HEK293 (cell line): ENCODE measurements at regions not wholly inside any gene's neighbourhood (a gene's known extent, or its start where the extent isn't known, plus 50 kb on each side); places are given as distances from the start of the nearest gene placed in this dataset.

Experiments
- KLF7 ChIP-seq: fragments of 450-650 bp; formaldehyde crosslinking; IDR thresholded peaks from 2 replicates; pipeline ENCODE4 v1.5.1; 2016; ENCODE audit warnings: missing biosample characterization, missing genetic modification characterization, borderline replicate concordance
- PRDM1 ChIP-seq: fragments of 450-650 bp; formaldehyde crosslinking; IDR thresholded peaks from 2 replicates; pipeline ENCODE4; 2016; ENCODE audit warnings: missing biosample characterization, missing genetic modification characterization
- PRDM2 ChIP-seq: fragments of 450-650 bp; formaldehyde crosslinking; IDR thresholded peaks from 2 replicates; pipeline ENCODE4 v1.5.1; 2016; ENCODE audit warnings: missing biosample characterization, missing genetic modification characterization, borderline replicate concordance
- TRIM28 ChIP-seq: IDR thresholded peaks from 2 replicates; pipeline ENCODE4 v1.6.1; 2011; ENCODE audit warnings: low read length, control low read depth, borderline replicate concordance
- ZBTB17 ChIP-seq: fragments of 450-650 bp; formaldehyde crosslinking; IDR thresholded peaks from 2 replicates; pipeline ENCODE4 v1.5.1; 2016; ENCODE audit warnings: missing biosample characterization, missing genetic modification characterization
- ZBTB48 ChIP-seq: fragments of 450-650 bp; formaldehyde crosslinking; IDR thresholded peaks from 2 replicates; pipeline ENCODE4 v1.5.1; 2016; ENCODE audit warnings: missing biosample characterization, missing genetic modification characterization
- ZEB2 ChIP-seq: fragments of 450-650 bp; formaldehyde crosslinking; IDR thresholded peaks from 2 replicates; pipeline ENCODE4 v1.5.1; 2016; ENCODE audit warnings: missing biosample characterization, missing genetic modification characterization
- ZFP37 ChIP-seq: fragments of 450-650 bp; formaldehyde crosslinking; IDR thresholded peaks from 2 replicates; pipeline ENCODE4 v1.5.1; 2016; ENCODE audit warnings: missing biosample characterization, missing genetic modification characterization
- ZNF169 ChIP-seq: fragments of 450-650 bp; formaldehyde crosslinking; IDR thresholded peaks from 2 replicates; pipeline ENCODE4 v1.5.1; 2016; ENCODE audit warnings: missing biosample characterization, missing genetic modification characterization
- ZNF19 ChIP-seq: fragments of 450-650 bp; formaldehyde crosslinking; IDR thresholded peaks from 2 replicates; pipeline ENCODE4; 2016; ENCODE audit warnings: missing biosample characterization, missing genetic modification characterization, low read depth
- ZNF24 ChIP-seq: fragments of 450-650 bp; formaldehyde crosslinking; IDR thresholded peaks from 2 replicates; pipeline ENCODE4 v1.5.1; 2016; ENCODE audit warnings: missing biosample characterization, missing genetic modification characterization
- ZNF354C ChIP-seq: fragments of 450-650 bp; formaldehyde crosslinking; IDR thresholded peaks from 2 replicates; pipeline ENCODE4 v1.5.1; 2016; ENCODE audit warnings: missing biosample characterization, missing genetic modification characterization, low read depth, borderline replicate concordance
- ZNF544 ChIP-seq: fragments of 450-650 bp; formaldehyde crosslinking; IDR thresholded peaks from 2 replicates; pipeline ENCODE4 v1.5.0; 2017; ENCODE audit warnings: missing biosample characterization, missing genetic modification characterization
- ZNF549 ChIP-seq: fragments of 450-650 bp; IDR thresholded peaks from 2 replicates; pipeline ENCODE4 v1.5.1; 2018; ENCODE audit warnings: missing biosample characterization, missing genetic modification characterization, mild to moderate bottlenecking, inconsistent platforms, moderate library complexity
- ZNF561 ChIP-seq: fragments of 450-650 bp; IDR thresholded peaks from 2 replicates; pipeline ENCODE4 v1.5.1; 2018; ENCODE audit warnings: missing biosample characterization, missing genetic modification characterization, borderline replicate concordance
- ZNF580 ChIP-seq: fragments of 450-650 bp; formaldehyde crosslinking; IDR thresholded peaks from 2 replicates; pipeline ENCODE4 v1.5.1; 2016; ENCODE audit warnings: missing biosample characterization, missing genetic modification characterization
- ZNF654 ChIP-seq: fragments of 450-650 bp; formaldehyde crosslinking; IDR thresholded peaks from 2 replicates; pipeline ENCODE4 v1.5.1; 2016; ENCODE audit warnings: low read depth, missing biosample characterization, missing genetic modification characterization
- ZNF660 ChIP-seq: fragments of 450-650 bp; IDR thresholded peaks from 2 replicates; pipeline ENCODE4 v1.5.1; 2018; ENCODE audit warnings: missing biosample characterization, mild to moderate bottlenecking, missing genetic modification characterization
- ZNF664 ChIP-seq: fragments of 450-650 bp; formaldehyde crosslinking; IDR thresholded peaks from 2 replicates; pipeline ENCODE4 v1.5.1; 2016; ENCODE audit warnings: missing biosample characterization, missing genetic modification characterization
- ZNF692 ChIP-seq: fragments of 450-650 bp; formaldehyde crosslinking; IDR thresholded peaks from 2 replicates; pipeline ENCODE4 v1.5.1; 2016; ENCODE audit warnings: missing biosample characterization, missing genetic modification characterization
- ZSCAN30 ChIP-seq: fragments of 450-650 bp; IDR thresholded peaks from 2 replicates; pipeline ENCODE4 v1.5.1; 2018; ENCODE audit warnings: missing biosample characterization, mild to moderate bottlenecking, missing genetic modification characterization, moderate library complexity
- ZXDB ChIP-seq: fragments of 450-650 bp; formaldehyde crosslinking; IDR thresholded peaks from 2 replicates; pipeline ENCODE4 v1.5.1; 2016; ENCODE audit warnings: missing biosample characterization, missing genetic modification characterization
- TF ChIP-seq, protein P1 (sequence below): fragments of 450-650 bp; formaldehyde crosslinking; IDR thresholded peaks from 2 replicates; pipeline ENCODE4 v1.5.1; 2017; ENCODE audit warnings: missing biosample characterization, missing genetic modification characterization
- TF ChIP-seq, protein P2 (sequence below): fragments of 450-650 bp; formaldehyde crosslinking; IDR thresholded peaks from 2 replicates; pipeline ENCODE4 v1.5.1; 2016; ENCODE audit warnings: missing biosample characterization, missing genetic modification characterization
- TF ChIP-seq, protein P3 (sequence below): fragments of 450-650 bp; formaldehyde crosslinking; IDR thresholded peaks from 2 replicates; pipeline ENCODE4 v1.5.1; 2016; ENCODE audit warnings: missing biosample characterization, missing genetic modification characterization

- no peak for TF ChIP-seq PRDM2 (tag by site-specific recombination)
- TF ChIP-seq ZNF664 (tag by site-specific recombination), result no peak
- peak; percentile 56; the same call in 1 of the 2 replicates for TF ChIP-seq ZNF660 (tag by site-specific recombination)
- peak; percentile 38; the same call in 1 of the 2 replicates for TF ChIP-seq ZBTB17 (tag by site-specific recombination)
- TF ChIP-seq, protein P1, sequence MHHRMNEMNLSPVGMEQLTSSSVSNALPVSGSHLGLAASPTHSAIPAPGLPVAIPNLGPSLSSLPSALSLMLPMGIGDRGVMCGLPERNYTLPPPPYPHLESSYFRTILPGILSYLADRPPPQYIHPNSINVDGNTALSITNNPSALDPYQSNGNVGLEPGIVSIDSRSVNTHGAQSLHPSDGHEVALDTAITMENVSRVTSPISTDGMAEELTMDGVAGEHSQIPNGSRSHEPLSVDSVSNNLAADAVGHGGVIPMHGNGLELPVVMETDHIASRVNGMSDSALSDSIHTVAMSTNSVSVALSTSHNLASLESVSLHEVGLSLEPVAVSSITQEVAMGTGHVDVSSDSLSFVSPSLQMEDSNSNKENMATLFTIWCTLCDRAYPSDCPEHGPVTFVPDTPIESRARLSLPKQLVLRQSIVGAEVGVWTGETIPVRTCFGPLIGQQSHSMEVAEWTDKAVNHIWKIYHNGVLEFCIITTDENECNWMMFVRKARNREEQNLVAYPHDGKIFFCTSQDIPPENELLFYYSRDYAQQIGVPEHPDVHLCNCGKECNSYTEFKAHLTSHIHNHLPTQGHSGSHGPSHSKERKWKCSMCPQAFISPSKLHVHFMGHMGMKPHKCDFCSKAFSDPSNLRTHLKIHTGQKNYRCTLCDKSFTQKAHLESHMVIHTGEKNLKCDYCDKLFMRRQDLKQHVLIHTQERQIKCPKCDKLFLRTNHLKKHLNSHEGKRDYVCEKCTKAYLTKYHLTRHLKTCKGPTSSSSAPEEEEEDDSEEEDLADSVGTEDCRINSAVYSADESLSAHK (tag by site-specific recombination), result no peak
- TF ChIP-seq ZNF654 (tag by site-specific recombination), result peak; percentile 95
- TF ChIP-seq ZNF692 (tag by site-specific recombination), result no peak
- no peak for TF ChIP-seq ZNF19 (tag by site-specific recombination)
- no peak for TF ChIP-seq ZSCAN30
- TF ChIP-seq, protein P2, sequence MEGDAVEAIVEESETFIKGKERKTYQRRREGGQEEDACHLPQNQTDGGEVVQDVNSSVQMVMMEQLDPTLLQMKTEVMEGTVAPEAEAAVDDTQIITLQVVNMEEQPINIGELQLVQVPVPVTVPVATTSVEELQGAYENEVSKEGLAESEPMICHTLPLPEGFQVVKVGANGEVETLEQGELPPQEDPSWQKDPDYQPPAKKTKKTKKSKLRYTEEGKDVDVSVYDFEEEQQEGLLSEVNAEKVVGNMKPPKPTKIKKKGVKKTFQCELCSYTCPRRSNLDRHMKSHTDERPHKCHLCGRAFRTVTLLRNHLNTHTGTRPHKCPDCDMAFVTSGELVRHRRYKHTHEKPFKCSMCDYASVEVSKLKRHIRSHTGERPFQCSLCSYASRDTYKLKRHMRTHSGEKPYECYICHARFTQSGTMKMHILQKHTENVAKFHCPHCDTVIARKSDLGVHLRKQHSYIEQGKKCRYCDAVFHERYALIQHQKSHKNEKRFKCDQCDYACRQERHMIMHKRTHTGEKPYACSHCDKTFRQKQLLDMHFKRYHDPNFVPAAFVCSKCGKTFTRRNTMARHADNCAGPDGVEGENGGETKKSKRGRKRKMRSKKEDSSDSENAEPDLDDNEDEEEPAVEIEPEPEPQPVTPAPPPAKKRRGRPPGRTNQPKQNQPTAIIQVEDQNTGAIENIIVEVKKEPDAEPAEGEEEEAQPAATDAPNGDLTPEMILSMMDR (tag by site-specific recombination), result peak; percentile 66; the same call in 1 of the 2 replicates
- no peak for TF ChIP-seq KLF7
- 0 out of 2 replicates have a peak, but pooled peaks have one; percentile 28 for TF ChIP-seq ZFP37
- TF ChIP-seq, protein P3, sequence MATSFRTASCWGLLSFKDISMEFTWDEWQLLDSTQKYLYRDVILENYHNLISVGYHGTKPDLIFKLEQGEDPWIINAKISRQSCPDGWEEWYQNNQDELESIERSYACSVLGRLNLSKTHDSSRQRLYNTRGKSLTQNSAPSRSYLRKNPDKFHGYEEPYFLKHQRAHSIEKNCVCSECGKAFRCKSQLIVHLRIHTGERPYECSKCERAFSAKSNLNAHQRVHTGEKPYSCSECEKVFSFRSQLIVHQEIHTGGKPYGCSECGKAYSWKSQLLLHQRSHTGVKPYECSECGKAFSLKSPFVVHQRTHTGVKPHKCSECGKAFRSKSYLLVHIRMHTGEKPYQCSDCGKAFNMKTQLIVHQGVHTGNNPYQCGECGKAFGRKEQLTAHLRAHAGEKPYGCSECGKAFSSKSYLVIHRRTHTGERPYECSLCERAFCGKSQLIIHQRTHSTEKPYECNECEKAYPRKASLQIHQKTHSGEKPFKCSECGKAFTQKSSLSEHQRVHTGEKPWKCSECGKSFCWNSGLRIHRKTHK (tag by site-specific recombination), result no peak
- no peak for TF ChIP-seq ZNF544
- TF ChIP-seq ZNF354C (tag by site-specific recombination), result no peak
- no peak for TF ChIP-seq ZNF549 (tag by site-specific recombination)
- no peak; the same call in 1 of the 2 replicates for TF ChIP-seq TRIM28
- TF ChIP-seq ZNF169 (tag by site-specific recombination), result no peak
- no peak for TF ChIP-seq PRDM1 (tag by site-specific recombination)
- TF ChIP-seq ZBTB48 (tag by site-specific recombination), result no peak
- no peak for TF ChIP-seq ZNF561 (tag by site-specific recombination)
- no peak for TF ChIP-seq ZNF580 (tag by site-specific recombination)
- 0 out of 2 replicates have a peak, but pooled peaks have one; percentile 30 for TF ChIP-seq ZEB2
- 0 out of 2 replicates have a peak, but pooled peaks have one; percentile 37 for TF ChIP-seq ZNF24 (tag by site-specific recombination)
- peak; percentile 35; the same call in 1 of the 2 replicates for TF ChIP-seq ZXDB (tag by site-specific recombination)
Measured at GRCh38 chr6:137707590-137708360, 159.3 kb upstream of the TNFAIP3 start (continued).
